H1 (cell line): ENCODE measurements at regions not wholly inside any gene's neighbourhood (a gene's known extent, or its start where the extent isn't known, plus 50 kb on each side); places are given as distances from the start of the nearest gene placed in this dataset.

Source experiments
- CHD7 ChIP-seq: fragments of 300-600 bp; sonication (generic); IDR thresholded peaks from 2 replicates; pipeline ENCODE4 v1.7.1; 2012; ENCODE audit warnings: low read length, moderate library complexity, mild to moderate bottlenecking, inconsistent platforms; ENCODE audit not compliant: insufficient replicate concordance
- CTBP2 ChIP-seq: IDR thresholded peaks from 2 replicates; pipeline ENCODE4 v1.7.0; 2011; ENCODE audit warnings: borderline replicate concordance, mild to moderate bottlenecking, moderate library complexity, mixed read lengths, low read length; ENCODE audit not compliant: insufficient read depth, insufficient read length
- KDM1A ChIP-seq: fragments of 200-600, 300-600 bp; sonication (generic); IDR thresholded peaks from 2 replicates; pipeline ENCODE4 v1.7.1; 2016; ENCODE audit warnings: mild to moderate bottlenecking, low read length, borderline replicate concordance
- RAD21 ChIP-seq, 2 experiments: IDR thresholded peaks in 1 of 2; conservative IDR thresholded peaks in 1 of 2; 2 replicates each; pipeline ENCODE4 v1.6.1; 2011; ENCODE audit warnings: low read depth in 2 of 2, low read length in 2 of 2, improper control_type of control experiment in 1 of 2, inconsistent platforms in 1 of 2, mild to moderate bottlenecking in 1 of 2, moderate library complexity in 1 of 2
- SAP30 ChIP-seq: fragments of 300-600 bp; sonication (generic); IDR thresholded peaks from 2 replicates; pipeline ENCODE4 v1.7.1; 2012; ENCODE audit warnings: low read length, moderate library complexity, mild to moderate bottlenecking, inconsistent platforms; ENCODE audit not compliant: insufficient read depth, insufficient replicate concordance
- TAF1 ChIP-seq: IDR thresholded peaks from 2 replicates; pipeline ENCODE4 v1.6.1; 2011; ENCODE audit warnings: mild to moderate bottlenecking, low read depth, low read length

- TF ChIP-seq CHD7 (no peak), RAD21 (IDR thresholded peaks at IDR 0.05 in 1 of 2, conservative IDR thresholded peaks at IDR 0.05 in 1 of 2; ENCODE audit: low read depth in 2 of 2, low read length in 2 of 2) (no peak), KDM1A (no peak), CTBP2 (no peak), TAF1 (no peak), SAP30 (no peak)
- TF ChIP-seq, all 59 proteins: peak for 0
Measured at GRCh38 chr17:53313746-53314145, 509.0 kb upstream of the KIF2B start (continued).
